DND-41 (cell line): ENCODE measurements at regions not wholly inside any gene's neighbourhood (a gene's known extent, or its start where the extent isn't known, plus 50 kb on each side); places are given as distances from the start of the nearest gene placed in this dataset.

Experiments used
- ATAC-seq: fragments of 200-7000 bp; cut with Tn5 transposase; 3 replicates; pipeline ENCODE4 v1.9.1; 2021; ENCODE audit warnings: low read depth; ENCODE audit not compliant: insufficient read depth
- DNase-seq: peaks from one replicate; pipeline ENCODE4 v3.0.0-alpha.2; 2020
- H2AFZ ChIP-seq: 2 replicates; pipeline ENCODE4 v1.6.0; 2012; ENCODE audit warnings: low read depth, low read length
- H3K27ac ChIP-seq: 2 replicates; pipeline ENCODE4 v1.5.1; 2012; ENCODE audit warnings: low read length, inconsistent platforms
- H3K27me3 ChIP-seq: fragments of 200-600 bp; sonication (generic); 2 replicates; pipeline ENCODE4 v1.6.0; 2012; ENCODE audit warnings: low read length, mild to moderate bottlenecking, inconsistent platforms; ENCODE audit not compliant: insufficient read depth, poor library complexity
- H3K36me3 ChIP-seq: 2 replicates; pipeline ENCODE4 v1.5.1; 2012; ENCODE audit warnings: low read length, inconsistent platforms; ENCODE audit not compliant: insufficient read depth
- H3K4me1 ChIP-seq: 2 replicates; pipeline ENCODE4 v1.5.1; 2012; ENCODE audit warnings: mild to moderate bottlenecking, low read length; ENCODE audit not compliant: insufficient read depth
- H3K4me2 ChIP-seq: 2 replicates; pipeline ENCODE4 v1.6.0; 2012; ENCODE audit warnings: mild to moderate bottlenecking, moderate library complexity, low read length, inconsistent platforms; ENCODE audit not compliant: insufficient read depth
- H3K4me3 ChIP-seq, 2 experiments: fragments of 200-600 bp in 1 of 2; shearing (Covaris generic) in 1 of 2; 2 replicates each; pipeline ENCODE4 v1.5.1; 2012 to 2016; ENCODE audit warnings: inconsistent platforms in 2 of 2, low read length in 2 of 2, mild to moderate bottlenecking in 2 of 2, low read depth in 1 of 2, moderate library complexity in 1 of 2
- H3K79me2 ChIP-seq: 2 replicates; pipeline ENCODE4 v1.6.0; 2012; ENCODE audit warnings: low read length, inconsistent platforms; ENCODE audit not compliant: insufficient read depth
- H3K9ac ChIP-seq: 2 replicates; pipeline ENCODE4 v1.6.0; 2012; ENCODE audit warnings: low read depth, mild to moderate bottlenecking, inconsistent platforms, low read length, moderate library complexity
- H3K9me3 ChIP-seq: 2 replicates; pipeline ENCODE4 v1.5.1; 2012; ENCODE audit warnings: low read length, moderate library complexity, mild to moderate bottlenecking, inconsistent platforms; ENCODE audit not compliant: insufficient read depth, severe bottlenecking
- H4K20me1 ChIP-seq: 2 replicates; pipeline ENCODE4 v1.6.0; 2012; ENCODE audit warnings: low read length; ENCODE audit not compliant: insufficient read depth
- EZH2 ChIP-seq: IDR thresholded peaks from 3 replicates; pipeline ENCODE4 v1.6.1; 2012; ENCODE audit warnings: borderline replicate concordance, low read depth, mild to moderate bottlenecking, moderate library complexity, low read length, inconsistent platforms; ENCODE audit not compliant: severe bottlenecking
- TF ChIP-seq, protein P1 (sequence below): IDR thresholded peaks from 2 replicates; pipeline ENCODE4 v1.5.1; 2012; ENCODE audit warnings: borderline replicate concordance, low read length, moderate library complexity, mild to moderate bottlenecking; ENCODE audit not compliant: poor library complexity, severe bottlenecking; ENCODE audit errors: extremely low read depth

DNA sequence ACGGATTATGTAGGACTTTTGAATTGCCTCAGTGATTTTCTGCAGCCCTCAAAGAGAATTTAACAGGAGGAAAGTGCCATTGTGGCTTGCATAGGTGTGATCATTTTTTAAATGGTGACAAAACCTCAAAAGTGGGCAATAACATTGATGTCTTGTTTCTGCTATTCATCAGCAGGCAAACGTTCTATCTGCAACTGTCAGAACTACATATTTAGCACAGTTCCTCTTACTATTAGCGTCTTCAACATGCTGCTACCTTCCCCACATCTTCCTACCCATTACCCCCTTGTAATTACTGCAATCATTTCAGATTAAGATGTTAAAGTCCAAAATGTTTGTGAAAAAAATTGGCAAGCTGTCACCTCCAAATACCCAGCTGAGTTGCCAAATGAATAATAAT is 254.6 kb downstream of the SMARCA2 start:
- Histone ChIP-seq H3K79me2 (no peaks in the 10 kb centered on the region), H4K20me1 (no peaks in the 10 kb centered on the region), H3K9me3 (no peaks in the 10 kb centered on the region), H3K27ac (no peak overlapping the region), H3K36me3 (no peaks in the 10 kb centered on the region), H3K9ac (no peak overlapping the region), H3K27me3 (peaks cover 2% of the 10 kb centered on the region), H3K4me3 (no peak overlapping the region), H3K4me1 (no peaks in the 10 kb centered on the region), H3K4me2 (no peak overlapping the region), H2AFZ (no peak overlapping the region)
- TF ChIP-seq EZH2 = no peak
- TF ChIP-seq, protein P1, sequence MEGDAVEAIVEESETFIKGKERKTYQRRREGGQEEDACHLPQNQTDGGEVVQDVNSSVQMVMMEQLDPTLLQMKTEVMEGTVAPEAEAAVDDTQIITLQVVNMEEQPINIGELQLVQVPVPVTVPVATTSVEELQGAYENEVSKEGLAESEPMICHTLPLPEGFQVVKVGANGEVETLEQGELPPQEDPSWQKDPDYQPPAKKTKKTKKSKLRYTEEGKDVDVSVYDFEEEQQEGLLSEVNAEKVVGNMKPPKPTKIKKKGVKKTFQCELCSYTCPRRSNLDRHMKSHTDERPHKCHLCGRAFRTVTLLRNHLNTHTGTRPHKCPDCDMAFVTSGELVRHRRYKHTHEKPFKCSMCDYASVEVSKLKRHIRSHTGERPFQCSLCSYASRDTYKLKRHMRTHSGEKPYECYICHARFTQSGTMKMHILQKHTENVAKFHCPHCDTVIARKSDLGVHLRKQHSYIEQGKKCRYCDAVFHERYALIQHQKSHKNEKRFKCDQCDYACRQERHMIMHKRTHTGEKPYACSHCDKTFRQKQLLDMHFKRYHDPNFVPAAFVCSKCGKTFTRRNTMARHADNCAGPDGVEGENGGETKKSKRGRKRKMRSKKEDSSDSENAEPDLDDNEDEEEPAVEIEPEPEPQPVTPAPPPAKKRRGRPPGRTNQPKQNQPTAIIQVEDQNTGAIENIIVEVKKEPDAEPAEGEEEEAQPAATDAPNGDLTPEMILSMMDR = no peak
- ATAC-seq = no peak
- no peak for DNase-seq

DNA sequence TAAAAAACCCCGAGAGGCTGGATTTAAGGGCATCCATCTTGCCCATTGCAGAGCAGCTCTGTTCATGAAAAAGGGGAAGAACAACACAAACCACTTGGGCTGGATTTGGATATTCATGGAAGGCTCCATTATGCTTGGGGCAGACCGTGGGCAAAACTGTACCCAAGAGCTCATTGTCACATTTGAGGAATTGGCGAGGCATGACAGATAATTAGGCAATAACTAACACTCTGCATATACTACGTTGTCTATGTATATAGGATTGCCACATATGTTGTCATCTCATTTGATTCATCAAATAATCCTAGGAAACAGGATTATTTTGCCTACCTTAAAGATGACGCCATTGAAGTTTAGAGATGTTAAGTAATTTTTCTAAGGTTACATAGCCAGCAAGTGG is 255.4 kb downstream of the SMARCA2 start:
- Histone ChIP-seq H4K20me1 (no peaks in the 10 kb centered on the region), H3K4me3 (no peak overlapping the region), H2AFZ (no peak overlapping the region), H3K79me2 (no peaks in the 10 kb centered on the region), H3K27ac (no peak overlapping the region), H3K27me3 (peaks cover 2% of the 10 kb centered on the region), H3K36me3 (no peaks in the 10 kb centered on the region), H3K4me1 (no peaks in the 10 kb centered on the region), H3K9me3 (no peaks in the 10 kb centered on the region), H3K9ac (no peak overlapping the region), H3K4me2 (no peak overlapping the region)
- no peak for DNase-seq
- ATAC-seq = no peak
- no peak for TF ChIP-seq EZH2
- TF ChIP-seq, protein P1 = no peak

GRCh38 chr9:2271426-2271825 is 256.3 kb downstream of the SMARCA2 start:
- H3K4me3 ChIP-seq = no peak overlapping the region
- TF ChIP-seq, protein P1 = no peak
- no peaks in the 10 kb centered on the region for H3K9me3 ChIP-seq
- no peaks in the 10 kb centered on the region for H3K36me3 ChIP-seq
- H4K20me1 ChIP-seq = no peaks in the 10 kb centered on the region
- DNase-seq = peak; percentile 24
- ATAC-seq = peak; percentile 42; the same call in 2 of the 3 replicates
- no peak overlapping the region for H3K4me2 ChIP-seq
- H3K27ac ChIP-seq = no peak overlapping the region
- H3K9ac ChIP-seq = no peak overlapping the region
- no peaks in the 10 kb centered on the region for H3K79me2 ChIP-seq
- H2AFZ ChIP-seq = no peak overlapping the region
- H3K4me1 ChIP-seq = no peaks in the 10 kb centered on the region
- H3K27me3 ChIP-seq = peaks cover 2% of the 10 kb centered on the region

GRCh38 chr9:2274762-2275161 is 259.6 kb downstream of the SMARCA2 start:
- Histone ChIP-seq H2AFZ (no peak overlapping the region), H3K27ac (no peak overlapping the region), H3K4me3 (no peak overlapping the region), H3K27me3 (peaks cover 2% of the 10 kb centered on the region), H4K20me1 (no peaks in the 10 kb centered on the region), H3K9ac (no peak overlapping the region), H3K36me3 (no peaks in the 10 kb centered on the region), H3K9me3 (no peaks in the 10 kb centered on the region), H3K4me1 (no peaks in the 10 kb centered on the region), H3K4me2 (no peak overlapping the region), H3K79me2 (no peaks in the 10 kb centered on the region)
- DNase-seq (no peak), ATAC-seq (no peak)
- TF ChIP-seq EZH2 = no peak
- TF ChIP-seq, protein P1 = no peak
